Trophoblast cell (in vitro differentiated cells and primary cell): ENCODE measurements at regions not wholly inside any gene's neighbourhood (a gene's known extent, or its start where the extent isn't known, plus 50 kb on each side); places are given as distances from the start of the nearest gene placed in this dataset.

Experiments
- DNase-seq, 2 donors: peaks; one replicate each; pipeline ENCODE4 v3.0.0-alpha.2; 2016
- H2AFZ ChIP-seq: 2 replicates; pipeline ENCODE4 v1.6.1; 2013; ENCODE audit warnings: low read length, moderate library complexity, mild to moderate bottlenecking; ENCODE audit not compliant: insufficient read depth, poor library complexity
- H2AK5ac ChIP-seq: 2 replicates; pipeline ENCODE4 v1.6.1; 2013; ENCODE audit warnings: mild to moderate bottlenecking, low read length
- H2BK120ac ChIP-seq: 2 replicates; pipeline ENCODE4 v1.6.1; 2013; ENCODE audit warnings: low read length, mild to moderate bottlenecking, moderate library complexity; ENCODE audit not compliant: insufficient read depth, poor library complexity
- H2BK12ac ChIP-seq: 2 replicates; pipeline ENCODE4 v1.6.1; 2013; ENCODE audit warnings: mild to moderate bottlenecking, low read length, moderate library complexity
- H2BK5ac ChIP-seq: 2 replicates; pipeline ENCODE4 v1.6.1; 2013; ENCODE audit warnings: low read length, low read depth, moderate library complexity, mild to moderate bottlenecking; ENCODE audit not compliant: poor library complexity
- H3K14ac ChIP-seq: 2 replicates; pipeline ENCODE4 v1.6.1; 2013; ENCODE audit warnings: mild to moderate bottlenecking, low read length
- H3K18ac ChIP-seq: 2 replicates; pipeline ENCODE4 v1.6.1; 2013; ENCODE audit warnings: mild to moderate bottlenecking, low read length
- H3K23ac ChIP-seq: 2 replicates; pipeline ENCODE4 v1.6.1; 2013; ENCODE audit warnings: low read length
- H3K27ac ChIP-seq: 2 replicates; pipeline ENCODE4 v1.5.1; 2013; ENCODE audit warnings: low read depth, mild to moderate bottlenecking, inconsistent platforms, low read length, moderate library complexity
- H3K27me3 ChIP-seq: 2 replicates; pipeline ENCODE4 v1.6.1; 2013; ENCODE audit warnings: inconsistent platforms, mild to moderate bottlenecking, low read length, moderate library complexity; ENCODE audit not compliant: insufficient read depth
- H3K36me3 ChIP-seq, 2 experiments: 1 replicate in 1 of 2; 2 replicates in 1 of 2; pipeline ENCODE4 v1.6.1; 2013; ENCODE audit warnings: low read length in 2 of 2, mild to moderate bottlenecking in 2 of 2, moderate library complexity in 1 of 2; ENCODE audit not compliant: insufficient read depth in 2 of 2, control insufficient read depth in 1 of 2
- H3K4ac ChIP-seq: 2 replicates; pipeline ENCODE4 v1.6.1; 2013; ENCODE audit warnings: low read depth, mild to moderate bottlenecking, low read length, moderate library complexity
- H3K4me1 ChIP-seq, 2 experiments: 1 replicate in 1 of 2; 2 replicates in 1 of 2; pipeline ENCODE4 v1.6.1; 2013; ENCODE audit warnings: low read length in 2 of 2, mild to moderate bottlenecking in 2 of 2, moderate library complexity in 1 of 2; ENCODE audit not compliant: insufficient read depth in 2 of 2, control insufficient read depth in 1 of 2
- H3K4me2 ChIP-seq: 2 replicates; pipeline ENCODE4 v1.6.1; 2013; ENCODE audit warnings: inconsistent platforms, mild to moderate bottlenecking, low read length, moderate library complexity
- H3K4me3 ChIP-seq: 2 replicates; pipeline ENCODE4 v1.5.1; 2013; ENCODE audit warnings: mild to moderate bottlenecking, low read depth, low read length, inconsistent platforms
- H3K79me1 ChIP-seq: one replicate; pipeline ENCODE4 v1.6.1; 2013; ENCODE audit warnings: low read length
- H3K79me2 ChIP-seq: 2 replicates; pipeline ENCODE4 v1.6.1; 2013; ENCODE audit warnings: low read length, mild to moderate bottlenecking; ENCODE audit not compliant: control insufficient read depth, insufficient read depth, poor library complexity
- H3K9ac ChIP-seq: 2 replicates; pipeline ENCODE4 v1.6.1; 2013; ENCODE audit warnings: mild to moderate bottlenecking, low read length
- H3K9me3 ChIP-seq: 2 replicates; pipeline ENCODE4 v1.6.1; 2013; ENCODE audit warnings: low read depth, mild to moderate bottlenecking, control low read depth, inconsistent platforms, low read length; ENCODE audit not compliant: insufficient read depth
- H4K12ac ChIP-seq: 2 replicates; pipeline ENCODE4 v1.6.1; 2013; ENCODE audit warnings: low read depth, mild to moderate bottlenecking, low read length, moderate library complexity
- H4K8ac ChIP-seq: 2 replicates; pipeline ENCODE4 v1.6.1; 2013; ENCODE audit warnings: low read depth, mild to moderate bottlenecking, low read length, moderate library complexity
- H4K91ac ChIP-seq: one replicate; pipeline ENCODE4 v1.6.1; 2013; ENCODE audit warnings: low read depth, mild to moderate bottlenecking, low read length, moderate library complexity
- WGBS: extraction: QIAGEN DNeasy Blood & Tissue Kit; methylation state at CpG from one replicate; pipeline ENCODE4 v1.1.7; 2013; ENCODE audit warnings: missing lambda C conversion rate; ENCODE audit not compliant: insufficient read length, insufficient coverage; ENCODE audit errors: extremely low coverage; 5-methylcytosine and 5-hydroxymethylcytosine counted together

DNA sequence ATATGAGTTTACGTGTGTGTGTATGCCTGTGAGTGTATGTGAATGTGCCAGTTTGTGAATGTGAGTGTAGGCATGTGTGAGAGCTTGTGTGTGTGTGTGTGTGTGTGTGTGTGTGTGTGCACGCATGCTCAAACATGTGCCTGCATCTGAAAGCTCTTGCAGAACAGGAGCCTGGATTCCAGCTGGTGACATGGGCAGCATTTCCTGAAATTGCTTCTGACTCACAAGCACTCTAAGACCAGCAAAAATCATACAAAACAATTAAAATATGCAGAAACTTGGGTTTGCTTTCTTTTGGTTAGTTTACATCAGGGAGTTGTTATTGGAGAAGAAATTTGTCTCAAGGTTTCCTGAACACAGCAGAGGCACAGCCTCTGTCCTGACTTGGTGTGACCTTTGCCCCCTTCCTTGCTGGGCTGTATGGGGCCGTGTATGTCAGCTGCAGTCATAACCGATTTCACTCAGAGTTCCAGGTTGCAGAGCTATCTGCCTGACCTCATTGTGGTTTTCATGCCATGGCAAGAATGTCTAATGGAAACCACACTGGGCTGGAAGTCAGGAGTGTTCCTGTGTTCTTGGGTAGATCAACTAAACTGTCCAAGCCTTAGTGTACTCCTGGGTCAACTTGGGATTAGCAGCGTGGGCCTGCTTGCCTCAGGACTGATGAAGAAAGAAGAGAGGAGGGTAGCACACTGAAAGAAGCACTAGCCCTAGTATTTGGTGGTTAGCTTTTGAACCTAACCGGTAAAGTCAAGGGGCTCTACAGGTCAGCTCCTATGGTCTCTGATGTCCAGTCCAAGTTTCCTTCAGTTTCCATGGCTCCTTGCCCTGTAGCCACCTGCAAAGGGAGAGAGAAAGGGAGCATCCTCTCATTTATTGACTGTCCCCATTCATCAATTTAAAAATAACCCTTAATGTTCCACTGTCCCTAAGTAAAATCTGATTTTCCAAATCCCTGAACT lies 143.7 kb downstream of the SNX19 start:
- no CpG with 5 or more reads among the region's 6 CpGs for WGBS

DNA sequence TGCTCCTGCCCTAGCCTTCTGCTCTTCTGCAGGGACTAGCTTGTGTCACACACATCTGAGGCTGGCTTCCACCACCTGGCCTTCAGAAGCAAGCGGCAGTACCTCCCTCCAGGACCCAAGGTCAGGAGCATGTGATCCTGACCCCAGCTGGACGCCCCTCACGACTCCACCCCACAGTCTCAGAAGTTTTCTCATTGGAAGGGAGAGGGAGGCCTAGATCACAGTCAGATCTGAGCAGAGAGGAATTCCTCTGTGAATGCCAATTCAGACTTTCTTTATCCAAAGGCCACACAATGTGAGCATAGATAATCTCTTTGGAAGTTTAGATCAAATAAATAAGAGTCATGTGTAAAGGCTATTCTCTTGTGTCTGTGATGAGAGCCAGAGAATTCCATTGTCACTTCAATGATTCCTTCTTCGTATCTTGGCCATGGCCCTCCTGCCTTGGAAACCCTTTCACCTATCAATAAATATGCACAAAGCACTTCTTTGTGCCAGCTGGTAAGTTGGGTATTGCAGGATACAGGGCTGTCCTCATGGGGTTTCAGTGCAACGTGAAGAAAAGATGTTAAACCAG lies 142.9 kb downstream of the SNX19 start:
- H2BK12ac ChIP-seq, result no peak overlapping the region
- H3K18ac ChIP-seq, result no peak overlapping the region
- no peak overlapping the region for H3K27ac ChIP-seq
- peaks cover 3 to 9% of the 10 kb centered on the region in 2 experiments for H3K4me1 ChIP-seq
- no peak overlapping the region for H3K23ac ChIP-seq
- no peak overlapping the region for H3K4ac ChIP-seq
- H4K12ac ChIP-seq, result no peak overlapping the region
- no peak overlapping the region for H3K4me2 ChIP-seq
- no peak overlapping the region for H2AFZ ChIP-seq
- H2BK120ac ChIP-seq, result no peak overlapping the region
- no peak overlapping the region for H4K91ac ChIP-seq
- H2AK5ac ChIP-seq, result no peak overlapping the region
- no peaks in the 10 kb centered on the region for H3K79me1 ChIP-seq
- no peak overlapping the region for H3K4me3 ChIP-seq
- H2BK5ac ChIP-seq, result no peak overlapping the region
- no CpG with 5 or more reads among the region's 5 CpGs for WGBS
- no peaks in the 10 kb centered on the region for H3K27me3 ChIP-seq
- no peaks in the 10 kb centered on the region for H3K36me3 ChIP-seq
- no peak overlapping the region for H3K14ac ChIP-seq
- H3K79me2 ChIP-seq, result no peaks in the 10 kb centered on the region
- no peak overlapping the region for H3K9ac ChIP-seq
- no peak overlapping the region for H4K8ac ChIP-seq
- H3K9me3 ChIP-seq, result peaks cover 7% of the 10 kb centered on the region
- no peak for DNase-seq

More for the DNA sequence above, 143.7 kb downstream of the SNX19 start:
- Histone ChIP-seq H4K12ac (no peak overlapping the region), H2AK5ac (no peak overlapping the region), H2BK120ac (no peak overlapping the region), H3K36me3 (no peaks in the 10 kb centered on the region), H3K14ac (no peak overlapping the region), H3K27me3 (no peaks in the 10 kb centered on the region), H3K18ac (no peak overlapping the region), H3K9ac (no peak overlapping the region), H2BK12ac (no peak overlapping the region), H3K4ac (no peak overlapping the region), H2BK5ac (no peak overlapping the region), H4K8ac (no peak overlapping the region), H3K9me3 (peaks cover 4% of the 10 kb centered on the region), H3K27ac (no peak overlapping the region), H3K4me1 (peaks cover 3 to 9% of the 10 kb centered on the region in 2 experiments), H2AFZ (no peak overlapping the region), H3K79me1 (no peaks in the 10 kb centered on the region), H3K79me2 (no peaks in the 10 kb centered on the region), H4K91ac (no peak overlapping the region), H3K4me3 (no peak overlapping the region), H3K4me2 (no peak overlapping the region), H3K23ac (no peak overlapping the region)
- no peak for DNase-seq

DNA sequence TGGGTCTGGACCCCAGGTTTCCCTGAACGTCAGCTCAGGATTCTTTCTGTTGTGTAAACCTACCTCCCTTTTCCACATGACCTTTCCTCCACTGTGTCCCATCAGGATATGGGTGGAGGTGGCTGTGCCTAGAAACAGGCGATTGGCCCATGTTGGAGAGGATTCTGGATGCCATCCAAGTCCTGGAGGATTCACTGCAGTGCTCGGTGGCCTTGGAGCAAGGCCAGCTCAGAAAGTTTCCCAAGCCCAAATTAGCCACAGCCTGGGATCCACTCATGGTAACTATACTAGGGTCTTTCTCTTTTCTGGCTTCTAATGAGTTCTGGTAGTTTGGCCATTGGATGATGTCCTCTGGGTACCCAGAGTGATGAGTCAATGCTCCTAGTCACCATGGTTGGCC lies 141.6 kb downstream of the SNX19 start:
- no peak for DNase-seq
- H2BK120ac ChIP-seq, result no peak overlapping the region
- H3K27me3 ChIP-seq, result no peaks in the 10 kb centered on the region
- no peak overlapping the region for H3K4ac ChIP-seq
- H3K79me2 ChIP-seq, result no peaks in the 10 kb centered on the region
- no peak overlapping the region for H4K91ac ChIP-seq
- no peak overlapping the region for H4K8ac ChIP-seq
- H3K4me3 ChIP-seq, result no peak overlapping the region
- H2BK12ac ChIP-seq, result no peak overlapping the region
- no peaks in the 10 kb centered on the region for H3K79me1 ChIP-seq
- no peak overlapping the region for H3K23ac ChIP-seq
- peaks cover 3 to 9% of the 10 kb centered on the region in 2 experiments for H3K4me1 ChIP-seq
- H3K4me2 ChIP-seq, result no peak overlapping the region
- H2AFZ ChIP-seq, result no peak overlapping the region
- no peak overlapping the region for H4K12ac ChIP-seq
- H2AK5ac ChIP-seq, result no peak overlapping the region
- H3K9me3 ChIP-seq, result peaks cover 3% of the 10 kb centered on the region
- H3K9ac ChIP-seq, result no peak overlapping the region
- no peak overlapping the region for H3K27ac ChIP-seq
- WGBS, result no CpG with 5 or more reads among the region's 3 CpGs
- H3K14ac ChIP-seq, result no peak overlapping the region
- H3K18ac ChIP-seq, result no peak overlapping the region
- H2BK5ac ChIP-seq, result no peak overlapping the region
- no peaks in the 10 kb centered on the region for H3K36me3 ChIP-seq

DNA sequence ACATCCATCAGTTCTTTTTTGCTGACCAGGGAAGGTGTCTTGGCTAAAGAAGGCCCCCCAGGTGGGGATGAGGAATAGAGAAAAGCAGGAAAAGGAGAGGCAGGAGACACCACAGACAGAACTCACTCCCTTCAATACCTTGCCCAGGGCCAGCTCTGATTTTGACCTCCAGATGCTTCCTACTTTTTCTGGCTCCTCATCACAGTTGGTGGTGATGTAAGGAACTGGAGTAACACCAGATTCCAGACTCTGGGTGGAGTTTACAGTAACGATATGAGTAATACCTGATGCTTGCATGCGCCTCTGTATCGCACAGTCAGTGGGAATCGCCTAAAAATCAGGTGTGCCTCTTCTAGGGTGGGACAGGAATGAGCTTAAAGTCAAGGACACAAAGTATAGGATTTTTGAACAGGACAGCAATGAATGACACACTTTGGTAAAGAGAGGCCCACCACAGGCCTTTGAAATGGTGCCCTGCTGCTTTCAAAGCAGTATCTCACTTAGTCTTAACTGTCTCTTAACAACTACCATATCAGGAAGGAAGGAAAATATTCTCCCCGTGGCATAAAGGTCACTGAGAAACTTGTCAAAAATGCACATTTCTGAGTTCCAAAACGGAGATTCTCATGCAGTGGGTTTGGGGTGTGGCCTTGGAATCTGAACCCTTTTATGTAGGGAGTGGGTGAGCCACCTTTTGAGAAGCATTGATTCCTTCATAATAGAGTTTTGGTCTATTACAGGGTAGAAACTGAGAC lies 140.8 kb downstream of the SNX19 start:
- Histone ChIP-seq H2BK5ac (no peak overlapping the region), H2AFZ (no peak overlapping the region), H3K4me1 (peaks cover 3 to 9% of the 10 kb centered on the region in 2 experiments), H3K4ac (no peak overlapping the region), H3K79me1 (no peaks in the 10 kb centered on the region), H2AK5ac (no peak overlapping the region), H4K91ac (no peak overlapping the region), H2BK12ac (no peak overlapping the region), H3K14ac (no peak overlapping the region), H4K8ac (no peak overlapping the region), H4K12ac (no peak overlapping the region), H3K4me3 (no peak overlapping the region), H2BK120ac (no peak overlapping the region), H3K27ac (no peak overlapping the region), H3K18ac (no peak overlapping the region), H3K9ac (no peak overlapping the region), H3K79me2 (no peaks in the 10 kb centered on the region), H3K4me2 (no peak overlapping the region), H3K23ac (no peak overlapping the region), H3K27me3 (no peaks in the 10 kb centered on the region), H3K9me3 (peaks cover 3% of the 10 kb centered on the region), H3K36me3 (no peaks in the 10 kb centered on the region)
- WGBS, result no CpG with 5 or more reads among the region's 6 CpGs
- peak in 1 of 2 donors; percentile 50 for DNase-seq
